ENCODE measurements at regions not wholly inside any gene's neighbourhood (a gene's known extent, or its start where the extent isn't known, plus 50 kb on each side); places are given as distances from the start of the nearest gene placed in this dataset.

DNA sequence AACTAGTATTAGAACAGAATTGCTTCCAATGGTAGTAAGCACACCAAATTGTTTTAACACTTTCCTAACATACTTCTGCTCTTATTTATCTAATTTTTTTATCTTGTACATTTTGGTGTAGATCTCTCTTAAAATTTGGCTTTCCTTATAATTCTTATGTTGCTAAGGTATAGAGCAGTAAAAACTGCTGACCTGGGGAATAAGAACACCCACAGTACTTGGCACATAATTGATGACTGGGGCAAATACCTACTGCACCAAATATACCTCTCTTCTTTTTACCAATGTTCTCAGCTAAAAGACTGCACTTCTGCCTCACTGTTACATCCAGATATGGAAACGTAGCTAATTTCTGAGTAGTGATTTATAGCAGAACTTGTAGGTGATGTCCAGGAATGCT is 642.2 kb downstream of the LIG4 start:
- DNase-seq (ENCODE audit: low spot score): no peak

DNA sequence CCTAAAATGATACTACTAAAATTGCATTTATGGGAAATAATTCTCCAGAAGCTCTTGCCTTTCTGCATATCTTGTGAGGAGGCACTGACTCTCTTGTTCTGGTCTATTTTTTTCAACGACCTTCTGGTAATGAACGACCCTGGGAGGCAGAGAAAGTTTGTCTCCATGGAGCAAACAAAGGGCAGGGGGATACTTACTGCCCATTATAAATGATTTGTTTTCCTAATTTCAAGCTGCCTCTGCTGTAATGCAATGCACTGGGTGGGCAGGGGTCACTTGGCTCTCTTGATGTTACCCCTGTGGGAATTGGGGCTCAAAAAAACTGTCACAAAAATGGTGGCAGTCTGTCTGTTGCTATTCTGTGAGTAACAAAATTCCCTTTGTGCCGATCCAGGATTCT is 643.2 kb downstream of the LIG4 start:
- DNase-seq (ENCODE audit: low spot score): no peak

DNA sequence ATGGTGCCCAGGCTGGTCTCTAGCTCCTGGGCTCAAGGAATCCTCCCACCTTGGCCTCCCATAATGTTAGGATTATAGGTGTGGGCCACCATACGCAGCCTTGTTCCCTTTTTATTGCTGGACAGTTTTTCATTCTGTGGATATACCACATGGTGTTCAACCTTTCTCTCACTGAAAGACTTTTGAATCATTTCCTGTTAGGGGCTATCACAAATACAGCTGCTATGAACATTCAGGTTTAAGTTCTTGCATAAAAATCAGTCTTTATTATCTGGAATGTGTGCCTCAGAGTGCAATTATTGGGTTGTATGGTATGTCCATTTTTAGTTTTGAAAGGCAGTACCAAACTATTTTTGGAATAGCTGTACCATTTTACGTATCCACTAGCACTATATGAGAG is 647.2 kb downstream of the LIG4 start:
- no peak for DNase-seq (ENCODE audit: low spot score)

DNA sequence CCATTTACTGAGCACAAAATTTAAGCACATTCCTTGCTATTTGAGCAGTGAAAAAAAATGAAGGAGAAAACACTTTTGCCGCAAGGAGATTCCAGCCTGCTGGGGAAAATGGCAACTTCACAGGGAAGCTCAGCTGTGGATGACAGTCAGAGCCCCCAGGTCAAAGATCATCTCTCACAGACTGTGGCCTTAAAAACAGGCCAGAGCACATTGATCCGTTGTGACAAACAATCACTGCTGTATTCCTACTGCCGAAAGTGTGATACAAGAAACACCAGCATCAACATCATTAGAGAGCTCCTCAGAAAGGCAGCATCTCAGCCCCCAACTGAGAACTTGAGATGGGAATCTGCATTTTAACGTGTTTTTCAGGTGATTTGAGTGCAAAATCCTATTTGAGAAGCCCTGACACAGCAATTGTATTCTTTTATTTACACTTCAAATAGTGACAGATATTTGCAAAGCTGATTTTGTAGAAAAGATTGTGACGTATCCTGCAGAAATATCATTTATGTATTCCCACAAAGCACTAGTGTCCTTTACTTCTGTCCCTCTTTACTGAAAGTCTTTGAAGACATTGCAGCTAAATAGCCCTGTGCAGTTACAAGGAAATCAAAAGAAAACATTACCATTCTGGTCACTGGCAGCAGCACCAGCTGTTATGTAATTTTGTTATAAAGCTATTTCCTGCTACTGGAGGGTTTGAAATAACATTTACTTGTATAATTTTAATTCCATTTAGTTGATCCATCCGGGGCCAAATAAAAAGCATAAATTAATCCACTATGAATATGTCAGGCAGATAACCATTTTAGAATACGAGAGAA is 652.0 kb downstream of the LIG4 start:
- no peak for DNase-seq (ENCODE audit: low spot score)

DNA sequence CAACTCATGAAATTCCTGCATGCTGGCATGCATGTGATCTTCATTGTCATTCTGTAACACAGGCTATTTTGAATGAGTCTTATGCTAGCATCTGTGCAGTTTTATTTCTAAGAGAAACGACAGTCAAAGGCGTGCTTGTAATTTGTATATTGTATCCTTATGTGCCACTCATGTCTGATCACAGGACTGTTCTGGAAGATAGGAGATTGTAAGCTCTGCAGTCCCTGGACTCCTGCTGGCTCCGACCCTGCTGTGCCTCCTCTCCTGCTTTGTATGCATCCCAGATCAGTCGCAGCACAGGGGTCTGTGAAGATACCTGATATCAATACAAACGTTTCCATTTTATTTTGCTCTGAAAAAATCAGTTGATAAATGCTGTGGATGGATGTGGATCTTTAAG is 653.1 kb downstream of the LIG4 start:
- DNase-seq (ENCODE audit: low spot score): no peak

DNA sequence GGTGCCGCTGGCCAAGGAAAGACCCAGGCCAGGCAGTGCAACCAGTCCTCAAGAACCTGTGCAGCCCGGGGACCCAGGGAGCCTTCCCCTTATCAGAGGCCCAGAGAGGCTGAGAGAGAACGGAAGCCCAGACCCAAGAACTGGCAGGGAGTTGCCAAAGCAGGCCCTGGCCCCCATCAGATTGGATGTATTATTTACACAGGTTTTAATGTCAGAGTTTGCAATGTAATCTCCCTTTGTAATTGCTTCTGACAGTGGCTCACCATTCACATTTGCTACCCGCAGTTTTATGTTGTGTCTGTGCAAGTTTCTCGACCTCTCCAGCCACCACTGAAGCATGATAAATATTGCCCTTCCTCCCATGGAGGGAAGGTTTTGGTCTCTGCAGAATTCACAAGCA is 660.9 kb downstream of the LIG4 start:
- no peak for DNase-seq (ENCODE audit: low spot score)

DNA sequence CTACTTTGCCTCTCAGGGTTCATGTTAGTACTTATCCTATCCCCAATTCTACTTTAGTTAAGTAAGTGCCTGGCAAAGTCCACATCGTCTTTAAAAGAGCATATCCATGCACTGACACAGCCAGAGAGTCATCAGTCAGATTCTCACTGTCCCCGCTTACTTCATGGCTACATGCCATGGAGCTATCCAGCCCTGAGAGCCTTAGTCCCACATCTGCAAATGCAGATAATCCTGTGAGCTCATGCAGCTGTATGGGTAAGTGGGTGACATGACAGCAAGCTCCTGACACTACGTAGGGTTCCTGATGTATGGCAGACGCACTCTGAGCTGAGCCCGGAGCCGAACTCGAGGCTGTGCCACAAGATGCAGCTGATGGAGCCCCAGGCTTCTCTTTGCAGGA is 661.5 kb downstream of the LIG4 start:
- no peak for DNase-seq (ENCODE audit: low spot score)

DNA sequence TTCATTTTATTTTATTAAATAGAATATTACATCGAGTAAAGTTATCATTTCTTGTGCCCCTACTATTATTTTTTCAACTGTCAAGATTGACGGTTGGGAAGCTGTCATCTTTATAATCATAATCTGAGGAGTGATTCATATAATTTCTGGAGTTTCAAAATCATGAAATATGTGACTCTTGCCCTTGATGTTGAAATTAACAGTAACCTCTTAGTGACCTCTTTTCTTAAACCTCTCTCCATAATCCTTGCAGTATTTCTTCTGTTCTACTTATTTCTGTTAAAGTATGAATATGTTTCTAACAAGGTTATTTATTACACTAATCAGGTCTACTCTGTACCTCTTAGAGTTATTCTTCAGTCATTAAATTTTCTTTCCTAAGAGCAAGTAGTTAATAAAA is 663.8 kb downstream of the LIG4 start:
- DNase-seq (ENCODE audit: low spot score): no peak

DNA sequence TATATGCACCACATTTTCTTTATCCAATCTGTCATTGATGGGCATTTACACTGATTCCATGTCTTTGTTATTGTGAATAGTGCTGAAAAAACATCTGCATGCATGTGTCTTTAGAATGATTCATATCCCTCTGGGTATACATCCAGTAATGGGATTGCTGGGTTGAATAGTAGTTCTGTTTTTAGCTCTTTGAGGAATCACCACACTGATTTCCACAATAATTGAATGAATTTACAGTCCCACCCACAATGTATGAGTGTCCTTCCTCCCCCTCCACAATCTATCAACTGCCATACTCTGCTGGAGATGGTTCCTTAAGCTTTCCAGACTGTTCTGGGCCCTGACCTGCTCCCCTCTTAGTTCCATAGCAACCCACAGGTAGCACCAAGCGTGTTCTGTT is 667.0 kb downstream of the LIG4 start:
- no peak for DNase-seq (ENCODE audit: low spot score)

DNA sequence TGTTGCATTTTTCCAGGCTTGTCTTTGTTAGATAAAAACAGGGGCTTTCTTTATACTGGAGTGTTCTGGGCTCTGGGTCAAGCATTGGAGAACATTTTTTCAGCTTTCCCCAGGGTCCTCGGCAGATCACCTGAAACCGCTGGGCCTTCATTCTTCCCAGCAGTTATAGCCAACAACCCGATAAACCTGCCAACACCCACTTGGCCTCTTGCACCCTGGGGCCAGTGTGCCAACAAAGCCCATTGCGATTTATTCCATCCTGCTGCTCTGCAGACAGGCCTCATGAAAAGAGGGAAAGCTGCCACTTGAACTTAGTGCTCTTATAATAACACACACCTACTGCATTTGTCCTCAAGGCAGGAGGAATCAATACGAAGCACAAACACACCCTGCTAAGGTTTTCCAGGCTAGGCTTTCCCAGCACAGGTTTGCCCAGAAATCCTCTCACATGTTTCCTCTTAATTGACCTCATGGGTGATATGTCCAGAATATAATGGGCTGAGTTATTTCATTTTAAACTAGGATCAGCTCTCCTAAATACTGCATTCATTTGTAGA is 669.3 kb downstream of the LIG4 start:
- DNase-seq (ENCODE audit: low spot score): no peak

DNA sequence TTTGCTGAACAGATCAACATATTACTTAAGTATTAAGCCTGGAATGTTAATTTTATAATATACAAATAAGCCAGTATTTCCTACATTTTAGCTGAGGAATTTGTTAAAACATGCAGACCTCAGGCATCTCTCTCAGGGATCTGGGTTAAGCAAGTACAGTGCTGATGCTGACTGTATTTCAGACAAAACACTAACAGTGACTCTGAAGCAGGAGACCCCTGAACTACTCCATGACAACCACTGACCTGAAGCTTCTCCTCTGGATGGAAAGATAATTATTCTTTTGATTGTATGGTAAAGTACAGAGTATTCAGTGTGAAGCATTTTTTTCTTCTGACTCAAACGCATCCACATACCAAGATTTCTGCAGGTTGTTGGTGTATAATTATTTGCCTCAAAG is 680.8 kb downstream of the LIG4 start:
- DNase-seq (ENCODE audit: low spot score): no peak

DNA sequence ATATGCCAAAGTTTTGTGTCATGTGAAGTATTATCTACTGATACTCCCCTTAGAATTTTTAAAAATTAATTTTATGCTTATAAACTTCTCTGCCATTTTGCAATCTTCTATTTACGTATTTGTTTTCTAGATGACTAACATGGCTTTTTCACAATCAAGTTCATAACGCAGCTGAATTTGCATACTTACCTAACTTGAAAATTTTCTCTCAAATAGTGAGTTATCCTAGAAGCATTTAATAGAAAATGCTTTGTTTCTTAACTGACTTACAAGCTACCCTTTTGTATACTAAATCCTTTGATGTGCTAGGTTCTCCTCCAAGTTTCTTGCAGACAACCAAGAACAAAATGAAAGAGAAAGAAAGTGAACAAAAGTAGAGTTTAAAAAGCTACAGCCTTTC is 683.5 kb downstream of the LIG4 start:
- DNase-seq (ENCODE audit: low spot score): no peak

DNA sequence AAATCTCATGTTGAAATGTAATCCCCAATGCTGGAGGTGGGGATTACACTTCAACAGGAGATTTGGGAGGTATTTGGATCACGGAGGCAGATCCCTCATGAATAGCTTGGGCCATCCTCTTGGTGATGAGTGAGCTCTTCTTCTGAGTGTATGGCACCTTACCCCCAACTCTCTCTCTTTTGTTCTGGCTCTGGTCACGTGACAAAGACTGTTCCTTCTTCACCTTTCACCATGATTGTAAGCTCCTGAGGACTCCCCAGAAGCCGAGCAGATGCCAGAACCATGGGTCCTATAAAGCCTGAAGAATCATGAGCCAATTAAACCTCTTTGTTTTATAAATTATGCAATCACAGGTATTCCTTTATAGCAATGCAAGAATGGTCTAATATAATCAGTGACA is 684.2 kb downstream of the LIG4 start:
- no peak for DNase-seq (ENCODE audit: low spot score)

DNA sequence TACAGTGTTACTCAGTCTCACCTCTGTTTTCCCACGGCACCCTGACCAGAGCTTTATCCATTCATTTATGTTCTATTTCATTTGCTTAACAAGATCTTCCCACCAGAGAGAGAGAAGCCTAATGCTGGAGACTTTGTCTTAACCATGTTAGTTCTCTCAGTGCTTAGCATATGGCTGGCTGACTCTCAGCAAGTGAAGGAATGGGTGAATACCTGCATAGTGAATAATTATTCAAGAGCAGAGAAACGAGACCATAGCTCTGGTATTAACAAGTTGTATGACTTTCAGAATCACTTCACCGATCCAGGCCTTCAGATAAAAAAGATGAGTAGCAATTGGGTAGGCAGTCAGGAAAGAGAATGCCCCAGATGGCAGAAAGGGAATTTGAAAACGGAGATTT is 686.3 kb downstream of the LIG4 start:
- DNase-seq (ENCODE audit: low spot score): no peak

DNA sequence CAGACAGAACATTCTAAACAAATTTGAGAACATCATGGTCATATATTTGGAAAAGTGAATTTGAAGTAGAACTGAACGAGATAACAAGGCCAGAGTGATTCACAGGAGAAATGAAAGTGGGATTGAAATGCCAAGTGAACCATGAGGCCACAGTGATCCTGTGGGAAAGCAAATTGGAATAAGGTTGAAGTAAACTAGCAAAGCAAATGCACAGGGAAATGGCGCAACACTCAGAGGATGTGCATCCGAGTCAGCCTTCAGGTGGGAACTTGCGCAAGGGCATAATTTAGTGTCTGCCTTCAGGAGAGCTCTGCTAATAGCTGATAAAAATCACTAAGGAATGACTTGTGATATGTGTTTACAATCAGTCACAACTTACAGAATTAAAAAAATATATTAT is 696.6 kb downstream of the LIG4 start:
- DNase-seq (ENCODE audit: low spot score): no peak

DNA sequence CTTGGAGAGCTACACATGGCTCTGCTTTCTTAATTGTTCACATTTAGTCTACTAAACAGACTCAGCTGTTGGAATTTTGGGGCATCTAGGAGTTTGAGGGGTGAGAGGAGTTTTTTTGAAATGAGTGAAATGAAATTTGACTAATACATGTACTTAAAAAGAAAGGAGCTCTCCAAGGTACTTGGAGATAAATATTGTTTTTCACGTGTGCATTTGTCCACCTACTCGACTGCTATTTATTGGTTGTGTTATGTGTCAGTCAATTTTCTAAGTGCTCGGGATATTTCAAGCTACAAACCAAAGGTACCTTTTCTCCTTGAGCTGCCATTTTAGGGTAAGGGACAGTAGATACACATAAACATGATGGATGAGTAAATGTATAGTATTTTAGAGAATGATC is 697.0 kb downstream of the LIG4 start:
- no peak for DNase-seq (ENCODE audit: low spot score)

DNA sequence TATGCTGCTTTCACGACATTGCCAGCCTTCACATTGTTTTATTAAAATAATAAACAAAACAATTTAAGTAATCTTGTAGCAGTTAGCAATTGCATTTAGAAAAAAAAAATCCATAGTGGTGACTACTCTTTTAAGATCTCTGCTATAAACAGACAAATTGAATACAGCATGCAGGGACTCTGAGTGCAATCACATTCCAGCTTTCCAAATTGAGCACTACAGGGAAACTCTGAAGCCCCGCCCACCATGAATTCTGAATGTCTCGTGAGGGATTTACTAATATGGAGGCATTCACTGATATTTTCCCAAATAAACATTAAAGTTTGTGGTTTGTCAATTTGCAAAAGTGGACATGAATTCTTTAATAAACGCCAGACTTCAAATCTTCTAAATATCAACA is 698.8 kb downstream of the LIG4 start:
- no peak for DNase-seq (ENCODE audit: low spot score)

DNA sequence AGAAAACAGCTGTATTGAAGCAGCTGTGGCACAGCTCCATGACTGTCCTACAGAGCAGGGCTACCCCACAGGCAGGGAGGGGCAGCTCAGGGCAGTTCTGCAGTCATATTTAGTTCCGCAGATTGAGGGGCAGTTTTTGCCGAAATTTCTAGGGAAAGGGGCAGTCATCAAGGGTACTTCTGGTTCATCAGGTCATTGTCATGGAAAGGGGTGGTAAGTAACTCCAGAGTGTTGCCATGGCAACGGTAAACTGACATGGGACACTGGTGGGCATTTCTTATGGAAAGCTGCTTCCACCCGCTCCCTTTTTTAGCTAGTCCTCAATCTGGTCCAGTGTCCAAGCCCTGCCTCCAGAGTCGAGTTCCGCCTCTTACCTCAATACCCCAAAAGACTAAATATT is 702.8 kb downstream of the LIG4 start:
- no peak for DNase-seq (ENCODE audit: low spot score)

DNA sequence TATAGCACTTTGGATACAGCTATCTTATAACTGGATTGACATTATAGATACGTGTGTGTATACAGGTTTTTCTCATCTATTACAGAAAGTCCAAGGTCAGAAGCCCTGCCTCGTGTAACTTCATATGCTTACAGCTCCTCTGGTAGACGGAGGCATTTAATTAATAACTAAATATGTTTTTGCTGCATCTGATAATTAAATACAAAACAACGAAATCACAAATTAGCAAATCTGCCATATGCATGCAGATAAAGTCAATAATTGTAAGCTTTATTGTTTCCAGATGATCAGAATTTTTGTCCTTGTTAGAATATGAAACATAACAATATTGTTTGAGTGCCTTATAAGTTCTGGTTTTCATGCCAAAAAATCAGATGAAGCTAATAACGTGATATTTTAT is 717.7 kb downstream of the LIG4 start:
- no peak for DNase-seq (ENCODE audit: low spot score)

DNA sequence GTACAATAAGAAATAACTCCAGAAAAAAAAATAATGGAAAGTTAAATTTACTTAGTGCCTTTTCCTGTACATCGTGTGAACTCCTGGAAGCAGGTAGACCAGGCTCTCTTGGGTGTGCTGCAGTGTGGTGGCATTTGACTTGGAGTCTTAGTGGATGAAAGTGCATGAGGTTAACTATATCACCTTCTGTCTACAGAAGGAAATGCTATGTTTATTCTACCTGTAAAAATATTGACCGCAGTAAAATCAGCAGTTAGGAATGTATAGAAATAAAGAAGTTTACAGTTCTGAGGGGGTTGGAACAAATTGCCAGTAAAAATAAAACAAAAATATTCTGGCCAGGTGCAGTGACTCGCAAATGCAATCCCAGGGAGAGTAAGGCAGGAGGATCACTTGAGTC is 722.1 kb downstream of the LIG4 start:
- no peak for DNase-seq (ENCODE audit: low spot score)

DNA sequence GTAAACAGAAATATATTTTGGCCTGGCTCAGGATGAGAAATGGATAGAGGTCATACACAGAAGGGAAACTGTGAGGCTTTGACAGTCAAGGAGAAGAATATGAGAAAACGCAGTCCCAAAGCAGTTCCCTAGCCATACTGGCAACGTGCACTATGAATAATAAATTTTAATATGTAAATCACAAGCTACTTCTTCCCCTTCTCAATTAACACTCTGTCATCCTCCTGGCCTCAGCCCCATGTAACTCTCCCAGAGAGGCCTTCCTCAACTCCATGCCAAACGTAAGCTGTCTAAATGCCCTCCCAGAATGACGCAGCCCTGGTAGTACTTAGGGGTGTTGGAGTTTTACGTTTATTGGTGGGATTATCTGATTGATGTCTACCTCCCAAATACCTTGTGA is 732.6 kb downstream of the LIG4 start:
- DNase-seq (ENCODE audit: low spot score): no peak

DNA sequence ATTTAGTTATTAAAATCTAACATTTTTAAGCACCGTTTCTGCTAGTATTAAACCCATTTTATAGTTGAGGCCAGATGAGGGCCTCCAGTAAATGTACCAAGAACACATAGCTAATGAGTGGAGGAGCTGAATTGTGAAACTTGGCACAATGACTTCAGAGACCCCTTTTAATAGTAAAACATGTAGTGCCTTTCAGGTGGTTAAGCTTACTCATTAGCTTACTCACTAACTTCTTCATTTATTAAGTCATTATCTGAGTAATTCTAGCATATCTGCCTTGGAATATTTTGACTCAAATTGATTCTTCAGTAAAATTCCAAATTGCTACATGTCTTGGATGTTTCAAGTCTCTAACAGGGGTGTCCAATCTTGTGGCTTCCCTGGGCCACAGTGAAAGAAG is 735.2 kb downstream of the LIG4 start:
- no peak for DNase-seq (ENCODE audit: low spot score)

DNA sequence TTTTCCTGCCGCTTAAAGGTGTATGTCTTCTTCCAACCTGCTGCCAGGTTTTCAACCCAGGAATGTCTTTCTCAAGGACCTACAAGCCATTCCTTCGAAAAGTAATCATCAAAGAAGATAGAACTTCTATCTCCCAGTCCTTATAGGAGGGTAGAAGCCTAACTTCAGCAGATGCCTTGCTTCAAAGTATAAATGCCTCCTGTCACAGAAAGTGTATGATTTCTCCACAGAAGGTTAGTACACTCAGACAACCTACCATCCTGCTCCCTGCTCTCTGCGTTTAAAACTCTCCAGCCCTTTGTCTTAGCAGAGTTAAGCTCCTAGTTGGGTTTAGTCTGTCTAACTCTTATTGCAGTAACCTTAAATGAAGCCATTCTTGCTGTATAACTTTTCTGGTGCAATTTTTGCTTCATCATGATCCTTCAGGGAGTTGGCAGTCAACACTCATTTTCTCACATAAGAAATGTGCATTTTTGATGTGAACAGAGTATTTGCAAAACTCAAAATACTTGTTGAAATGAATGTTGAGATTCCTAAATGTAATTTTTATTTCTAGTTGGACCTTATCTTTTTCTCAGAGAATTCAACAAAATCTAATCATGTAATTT is 737.5 kb downstream of the LIG4 start:
- no peak for DNase-seq (ENCODE audit: low spot score)
